NK-92 treated with Interleukin-12 subunit alpha and Interleukin-12 subunit beta, amount 100 ng/mL, for 24 hours (cell line): ENCODE measurements at regions not wholly inside any gene's neighbourhood (a gene's known extent, or its start where the extent isn't known, plus 50 kb on each side); places are given as distances from the start of the nearest gene placed in this dataset.
"Not testable (repeated sequence)": the region's sequence is repeated elsewhere in the genome, so short reads cannot be mapped to it uniquely, and the experiment has no call there.

Experiments
- DNase-seq: peaks from one replicate; lab custom pipeline; 2025; lab: John Stamatoyannopoulos, UW

DNA sequence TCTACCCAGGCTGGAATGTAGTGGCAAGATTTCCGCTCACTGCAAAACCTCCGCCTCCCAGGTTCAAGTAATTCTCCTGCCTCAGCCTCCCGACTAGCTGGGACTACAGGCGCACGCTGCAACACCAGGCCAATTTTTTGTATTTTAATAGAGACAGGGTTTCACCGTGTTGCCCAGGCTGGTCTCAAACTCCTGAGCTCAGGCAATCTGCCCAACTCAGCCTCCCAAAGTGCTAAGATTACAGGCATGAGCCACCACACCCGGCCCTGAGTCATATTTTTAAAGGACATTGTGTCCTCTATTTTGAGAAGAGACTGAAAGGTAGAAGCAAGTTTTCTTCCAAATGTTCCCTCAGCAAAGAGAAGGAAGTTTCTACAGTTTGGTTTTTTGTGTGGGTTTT lies 227.1 kb downstream of the KCTD12 start:
- not testable (repeated sequence) for DNase-seq

DNA sequence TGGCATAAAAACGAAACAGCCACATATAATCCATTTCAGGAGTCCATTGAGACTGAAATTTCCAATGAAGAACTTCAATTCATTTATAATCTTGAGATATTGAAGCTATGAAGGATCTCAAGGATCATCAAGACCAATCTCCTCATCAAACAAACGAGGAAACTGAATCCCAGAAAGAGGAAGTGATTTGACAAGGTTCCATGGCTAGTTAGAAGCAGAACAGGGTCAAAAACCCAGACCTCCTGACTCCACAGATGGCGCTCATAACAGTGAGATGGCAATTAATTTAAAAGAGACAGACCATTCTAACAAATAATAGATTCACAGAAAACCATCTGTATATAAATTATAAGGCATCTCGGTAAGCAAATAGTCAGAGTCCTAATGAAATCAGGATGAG lies 229.7 kb downstream of the KCTD12 start:
- no peak for DNase-seq

DNA sequence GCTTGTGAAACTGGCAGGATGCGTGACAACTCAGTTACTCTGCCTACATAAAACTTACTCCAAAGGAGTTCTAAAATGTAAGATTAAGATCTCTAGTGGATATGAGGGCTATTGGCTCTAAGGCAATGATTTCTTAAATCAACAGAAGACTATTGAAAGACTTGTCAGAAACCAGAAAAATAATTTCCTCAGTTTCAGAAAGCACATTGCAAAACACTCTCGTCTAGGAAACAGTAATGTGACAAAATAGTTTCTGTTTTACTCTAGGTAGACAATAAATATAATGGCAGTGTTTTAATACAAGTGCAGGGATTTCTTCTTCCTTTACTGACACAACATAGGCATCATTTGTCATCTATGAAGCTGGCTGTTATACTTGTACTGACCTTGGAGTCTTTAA lies 230.1 kb downstream of the KCTD12 start:
- DNase-seq: no peak

DNA sequence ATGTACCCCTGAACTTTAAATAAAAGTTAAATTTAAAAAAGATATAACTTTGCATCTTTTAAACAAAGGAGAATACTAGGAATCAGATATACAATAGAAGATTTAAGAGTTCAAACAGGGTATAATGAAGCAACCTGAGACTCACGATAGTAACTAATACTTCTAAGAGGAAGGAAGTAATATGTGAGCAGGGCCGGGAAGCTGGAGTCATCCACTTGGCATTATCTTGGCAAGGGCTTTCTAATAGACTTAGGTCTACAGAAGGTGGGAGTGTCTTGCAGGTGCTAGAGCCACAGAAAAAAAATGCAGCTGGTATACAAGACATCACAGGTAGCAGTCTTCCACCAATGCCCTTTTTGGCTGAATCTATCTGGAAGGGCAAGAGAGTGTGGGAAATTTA lies 231.9 kb downstream of the KCTD12 start:
- DNase-seq: no peak

DNA sequence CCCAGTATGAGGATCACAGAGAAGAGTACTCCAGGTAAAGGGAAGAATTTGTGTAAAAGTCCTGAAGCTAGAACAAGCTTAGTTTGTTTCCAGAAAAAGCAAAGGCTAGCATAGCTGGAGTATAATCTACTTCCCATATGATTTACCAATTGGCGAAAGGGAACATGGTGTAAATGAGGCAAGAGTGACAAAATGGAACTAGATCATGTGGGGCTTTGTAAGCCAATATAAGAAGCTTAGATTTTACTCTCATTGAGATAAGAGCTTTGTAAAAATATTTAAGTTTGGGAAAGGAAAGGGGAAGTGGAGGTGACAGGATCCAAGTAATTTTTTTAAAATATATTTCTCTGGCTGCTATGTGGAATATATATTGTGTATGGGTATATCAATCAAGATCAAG lies 234.9 kb downstream of the KCTD12 start:
- DNase-seq: no peak

DNA sequence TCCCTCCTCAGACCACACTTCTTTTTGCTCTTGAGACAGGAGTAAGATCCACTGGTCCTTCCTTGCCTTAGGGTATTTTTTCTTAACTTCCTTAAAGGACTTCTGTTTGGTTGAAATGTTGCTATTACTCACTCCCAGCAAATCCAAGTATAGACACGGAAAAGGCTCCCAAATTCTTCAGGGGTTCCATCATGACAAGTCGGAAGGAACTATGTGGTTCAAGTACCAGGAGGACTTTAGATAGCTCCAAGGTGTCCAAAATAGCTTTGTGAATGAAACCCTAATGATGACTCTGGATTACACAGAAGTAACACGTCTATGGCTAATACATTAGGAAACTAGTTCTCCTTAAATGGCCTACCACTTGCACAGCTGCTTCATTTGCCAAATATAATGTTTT lies 238.7 kb downstream of the KCTD12 start:
- no peak for DNase-seq

DNA sequence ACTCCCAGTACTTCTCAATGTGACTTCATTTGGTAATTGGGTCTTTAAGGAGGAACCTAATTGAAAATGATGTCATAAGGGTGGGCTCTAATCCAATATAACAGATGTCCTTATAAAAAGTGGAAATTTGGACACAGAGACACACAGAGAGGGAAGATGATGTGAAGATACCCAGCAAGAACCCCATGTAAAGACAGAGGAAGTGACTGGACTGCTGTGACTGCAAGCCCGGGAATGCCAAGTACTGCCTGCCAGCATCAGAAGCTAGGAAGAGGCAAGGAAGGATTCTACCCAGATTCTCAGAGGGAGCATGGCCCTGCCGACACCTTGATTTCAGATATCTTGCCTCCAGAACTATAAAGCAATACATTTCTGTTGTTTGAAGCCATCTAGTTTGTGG lies 239.3 kb downstream of the KCTD12 start:
- no peak for DNase-seq

DNA sequence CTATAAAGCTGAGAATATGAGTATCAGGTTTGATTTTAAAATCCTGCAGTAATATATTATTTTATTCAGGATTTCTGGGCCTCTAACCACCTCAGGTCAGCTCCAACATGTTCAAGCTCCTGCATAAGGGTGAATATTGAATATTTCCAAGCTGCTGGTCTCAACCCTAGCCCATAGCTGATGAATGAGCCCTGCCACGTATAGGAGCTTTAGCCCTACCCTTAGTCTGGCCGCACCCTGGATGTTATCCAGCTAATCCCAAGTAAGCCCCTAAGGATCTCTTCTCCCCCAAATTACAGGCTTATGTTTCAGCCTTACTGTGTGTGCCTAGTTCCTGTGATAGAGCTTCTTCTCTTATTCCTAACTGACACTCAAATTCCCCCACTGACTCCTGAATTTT lies 240.6 kb downstream of the KCTD12 start:
- DNase-seq: no peak

DNA sequence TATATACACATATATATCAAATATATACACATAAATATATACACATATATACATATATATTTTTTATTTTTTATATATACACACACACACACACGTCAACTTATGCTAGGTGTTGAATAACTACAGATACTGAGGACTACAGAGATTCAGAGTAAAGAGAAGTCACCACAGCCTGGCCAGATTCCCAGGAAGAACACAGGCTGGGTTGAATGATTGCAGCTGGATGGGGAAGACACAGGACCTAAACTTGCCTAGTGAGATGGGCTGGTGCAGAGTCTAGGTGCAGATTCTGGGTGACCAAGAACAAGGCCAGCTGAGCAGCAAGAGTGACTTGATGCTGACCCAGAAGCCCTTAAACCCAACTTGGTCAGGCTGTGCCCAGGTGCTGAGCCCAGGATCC lies 241.3 kb downstream of the KCTD12 start:
- DNase-seq: no peak

DNA sequence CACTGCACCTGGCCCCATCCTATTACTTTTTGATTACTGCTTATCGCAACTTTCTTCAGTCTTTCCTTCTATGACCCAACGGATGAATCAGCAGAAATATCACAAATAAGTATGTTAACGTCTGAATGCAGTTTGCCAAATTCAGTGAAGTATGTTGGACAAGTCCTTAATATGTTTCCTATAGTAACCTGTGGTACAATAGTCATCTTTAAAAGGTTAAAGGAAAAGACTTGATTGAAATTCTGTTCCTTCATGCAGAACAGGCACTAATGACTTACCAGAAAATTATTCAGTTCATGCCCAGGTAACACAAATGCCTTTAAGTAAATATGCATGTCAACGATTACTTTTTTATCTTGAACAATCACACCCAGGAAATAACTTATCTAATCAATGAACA lies 242.6 kb downstream of the KCTD12 start:
- no peak for DNase-seq

DNA sequence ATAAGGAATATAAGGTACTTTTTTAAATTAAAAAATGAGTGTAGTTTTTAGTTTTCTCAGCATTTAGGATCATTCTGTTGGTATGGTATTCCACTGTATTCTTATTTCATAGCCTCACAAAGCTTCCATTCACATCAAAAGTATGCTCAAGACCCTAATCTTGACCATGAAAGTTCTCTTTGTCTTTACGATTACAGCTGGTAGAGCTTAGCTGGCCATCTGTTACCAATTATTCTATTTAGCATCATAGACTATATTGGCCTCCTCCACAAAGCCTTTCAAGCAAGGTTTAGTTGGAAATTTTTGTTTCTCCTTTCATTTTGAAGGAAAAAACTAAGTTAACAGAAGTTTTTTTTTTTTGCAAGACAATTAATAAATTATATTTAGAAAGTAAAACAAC lies 245.1 kb downstream of the KCTD12 start:
- DNase-seq: no peak

DNA sequence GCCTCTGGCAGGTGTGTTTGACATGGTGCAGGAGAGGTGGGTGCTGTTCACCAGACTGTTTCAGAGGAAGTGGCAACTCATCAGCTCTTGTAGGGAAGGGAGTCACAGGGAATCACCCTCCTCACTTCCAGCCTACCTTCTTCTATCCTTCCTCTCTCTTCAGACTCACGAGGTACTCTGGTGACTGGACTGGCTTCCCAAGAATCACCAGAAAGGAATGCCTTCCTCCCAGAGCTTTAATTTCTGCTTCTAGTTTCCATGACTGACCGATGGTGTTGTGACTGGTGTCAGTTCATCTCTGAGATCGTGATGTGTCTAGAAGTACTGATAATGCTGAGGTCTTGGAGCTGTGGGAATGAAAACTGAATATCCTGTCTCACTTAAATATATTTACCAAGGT lies 247.3 kb downstream of the KCTD12 start:
- DNase-seq: no peak

DNA sequence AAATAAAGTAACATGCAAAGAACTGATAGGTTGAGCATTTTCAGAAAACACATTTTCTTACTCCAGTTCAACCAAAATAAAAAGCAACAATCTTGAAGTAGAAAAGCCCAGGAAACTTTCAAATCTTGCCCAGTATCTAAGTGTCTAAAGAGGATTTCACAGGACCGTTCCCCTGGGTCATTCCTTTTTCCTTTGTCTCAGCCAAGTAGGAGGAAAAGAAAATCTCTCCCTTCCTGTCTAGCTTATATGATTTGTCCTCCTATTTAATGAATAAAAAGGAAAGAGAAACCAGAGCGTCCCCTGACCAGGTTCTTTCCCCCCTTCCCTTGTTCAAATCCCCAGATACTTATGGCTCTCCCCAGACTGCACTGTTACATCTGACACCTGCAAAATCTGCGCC lies 248.0 kb downstream of the KCTD12 start:
- DNase-seq: no peak

DNA sequence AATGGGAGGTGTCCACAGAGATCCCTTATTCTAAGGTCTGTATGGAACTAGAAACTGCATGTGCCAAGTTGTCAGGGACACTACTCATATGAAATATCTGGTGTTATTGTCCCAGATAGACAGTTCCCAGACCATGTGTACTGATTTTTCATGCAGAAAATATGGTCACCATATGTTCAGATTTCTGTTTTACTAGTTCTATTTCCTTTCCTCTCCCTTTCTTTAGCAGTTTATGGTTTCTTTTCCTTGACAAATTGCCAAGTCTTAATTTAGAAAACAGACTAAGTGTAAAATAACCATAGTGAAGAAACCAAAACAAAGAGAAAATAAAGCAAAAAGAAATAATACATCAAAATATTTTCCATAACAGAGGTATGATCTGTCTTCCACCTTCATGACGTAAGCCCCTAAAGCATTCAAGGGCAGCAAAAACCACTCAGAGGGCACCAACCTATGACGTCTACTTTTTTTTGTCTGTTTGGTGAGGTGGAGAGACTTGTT lies 248.5 kb downstream of the KCTD12 start:
- no peak for DNase-seq

DNA sequence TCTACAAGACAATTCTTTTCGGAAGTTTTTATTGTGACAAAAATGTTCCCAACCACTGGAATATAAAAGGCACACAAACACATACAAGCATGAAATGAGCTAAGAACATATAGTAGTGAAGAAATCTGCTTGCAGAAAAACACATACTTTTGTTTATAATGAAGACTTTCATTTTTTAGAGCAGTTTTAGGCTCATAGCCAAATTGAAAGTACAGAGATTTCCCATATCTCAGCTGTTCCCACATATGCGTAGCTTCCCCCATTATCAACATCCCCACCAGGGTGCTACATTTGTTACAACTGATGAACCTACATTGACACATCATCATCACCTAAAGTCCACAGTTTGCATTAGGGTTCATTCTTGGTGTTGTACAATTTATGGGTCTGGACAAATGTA lies 249.4 kb downstream of the KCTD12 start:
- DNase-seq: no peak

DNA sequence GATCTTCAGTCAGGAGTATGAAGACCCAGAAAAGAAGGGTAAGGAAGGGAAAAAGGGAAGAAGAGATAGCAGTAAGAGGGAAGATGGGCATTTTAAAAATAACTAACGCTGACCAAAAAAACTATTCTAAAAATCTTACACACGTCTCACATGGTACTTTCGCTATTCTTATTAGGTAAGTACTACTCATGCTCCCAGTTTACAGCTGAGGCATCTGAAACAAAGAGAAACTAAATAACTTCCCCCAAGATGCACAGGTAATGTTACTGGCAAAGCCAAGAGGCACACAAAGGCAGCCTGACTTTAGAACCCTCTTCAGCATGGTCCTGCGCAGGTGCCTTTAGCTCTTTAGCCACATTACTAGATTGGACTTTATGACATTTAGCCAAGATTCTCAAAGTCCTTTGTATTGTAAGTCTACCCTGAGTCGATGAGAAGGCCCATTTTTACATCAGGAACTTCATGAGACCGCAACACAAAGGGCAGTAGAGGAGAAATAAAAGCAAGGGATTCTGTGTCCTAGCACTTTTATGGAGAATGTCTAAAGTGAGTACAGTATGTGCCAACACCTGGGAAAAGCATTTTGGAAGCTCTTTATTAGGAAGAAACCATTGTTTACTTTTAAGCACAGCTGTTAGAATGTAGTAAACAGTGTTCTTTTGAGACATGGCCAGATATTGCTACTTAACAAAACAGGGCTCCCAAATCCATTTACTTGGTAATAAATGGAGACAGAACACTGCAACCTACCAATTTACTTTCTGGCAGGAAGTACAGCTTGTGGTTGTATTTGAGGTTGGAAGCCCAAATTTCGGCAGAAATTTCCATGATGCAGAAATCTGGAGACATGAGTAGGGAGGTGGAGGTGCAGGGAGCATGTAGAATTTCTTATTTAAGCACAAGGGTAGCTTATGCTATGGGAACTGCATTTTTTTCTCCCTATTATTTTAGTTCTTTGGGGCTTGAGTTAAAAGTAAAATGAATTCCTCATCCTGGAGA lies 250.7 kb downstream of the KCTD12 start:
- DNase-seq: no peak

DNA sequence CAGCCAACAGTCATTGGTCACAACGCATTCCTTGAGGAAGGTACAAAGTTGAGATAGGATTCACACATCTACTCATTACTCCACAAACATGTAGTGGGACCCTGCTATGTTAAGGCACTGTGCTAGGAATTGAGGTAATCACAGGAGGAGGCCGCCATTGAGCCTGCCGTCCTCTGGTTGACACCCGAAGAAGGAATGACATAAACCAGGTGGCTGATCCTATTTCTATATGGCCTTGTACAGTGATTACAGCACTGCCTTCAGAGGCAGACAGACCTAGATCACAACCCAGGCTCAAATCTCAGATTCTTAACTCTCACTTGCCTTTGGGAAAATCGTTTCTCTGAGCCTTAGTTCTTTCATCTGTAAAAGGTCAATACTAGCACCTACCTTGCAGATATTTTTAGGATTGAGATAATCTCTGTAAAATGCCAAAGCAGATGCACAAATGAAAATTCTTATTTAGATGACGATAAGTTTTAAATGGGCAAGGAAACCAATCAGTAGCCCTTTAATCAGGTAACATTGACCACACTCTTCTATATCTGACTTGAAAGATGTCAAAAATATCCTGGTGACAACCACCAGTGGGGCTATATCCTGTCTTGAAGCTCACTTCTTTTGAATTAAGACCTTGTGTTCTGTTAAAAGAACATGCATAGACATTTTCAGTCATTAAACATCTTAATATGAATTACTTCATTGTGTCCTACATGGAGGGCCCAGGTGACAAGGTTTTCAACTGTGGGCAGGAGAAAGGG lies 251.6 kb downstream of the KCTD12 start:
- DNase-seq: no peak

DNA sequence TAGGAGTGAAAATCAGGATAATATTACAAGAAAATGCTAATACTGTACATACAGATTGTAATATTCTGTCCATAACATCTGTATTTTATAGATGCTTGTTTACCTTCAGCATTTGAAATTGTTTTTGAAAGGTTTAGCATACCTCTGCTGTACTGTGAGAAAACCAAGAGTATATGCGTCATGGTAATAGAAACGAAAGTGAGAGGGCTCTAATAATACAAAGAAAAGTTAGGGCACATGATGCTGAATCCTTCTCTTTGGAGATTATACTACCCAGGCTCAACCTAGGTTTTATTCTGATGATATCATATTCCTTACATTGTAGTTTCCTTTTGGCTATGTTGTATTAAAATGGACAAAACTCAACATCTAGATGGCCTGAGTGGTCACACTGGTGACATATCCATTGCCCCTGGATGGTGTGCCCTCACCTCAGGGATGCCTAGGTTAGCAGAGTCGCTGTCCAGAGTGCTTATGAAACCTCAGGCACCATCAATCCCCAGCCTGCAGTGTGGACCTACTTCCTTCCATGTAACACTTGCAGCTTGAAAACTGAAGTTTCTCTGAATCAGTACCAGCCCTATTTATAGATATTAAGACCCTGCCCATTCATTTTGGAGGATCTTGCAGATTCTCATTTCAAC lies 253.7 kb downstream of the KCTD12 start:
- no peak for DNase-seq

DNA sequence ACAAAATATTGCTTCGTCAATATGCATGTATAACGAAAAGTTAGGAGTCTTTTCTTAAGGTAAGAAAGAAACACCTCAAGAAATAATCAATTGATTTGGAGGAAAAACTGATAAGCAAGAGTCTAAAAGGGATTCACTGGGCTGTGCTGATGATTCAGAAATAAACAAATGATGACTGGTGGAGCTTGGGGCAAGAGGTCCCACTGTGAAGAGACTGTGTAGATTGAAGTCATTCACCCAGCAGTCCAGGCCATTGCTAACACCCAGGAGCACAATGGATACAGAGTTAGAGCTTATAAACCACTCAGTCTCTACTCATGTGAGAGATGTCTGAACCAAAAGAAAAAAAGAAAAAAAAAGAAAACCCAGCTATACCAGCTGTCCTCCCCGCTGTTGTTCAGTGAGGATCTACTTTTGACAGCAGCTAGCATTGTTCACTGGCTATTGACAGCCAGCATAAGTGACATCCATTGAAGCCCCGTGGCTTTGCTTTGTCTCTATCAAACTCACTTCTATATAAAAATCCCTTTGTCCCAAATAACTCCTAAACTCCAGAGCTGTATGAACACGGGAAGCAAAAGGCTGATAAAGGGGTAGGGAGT lies 255.5 kb downstream of the KCTD12 start:
- no peak for DNase-seq

DNA sequence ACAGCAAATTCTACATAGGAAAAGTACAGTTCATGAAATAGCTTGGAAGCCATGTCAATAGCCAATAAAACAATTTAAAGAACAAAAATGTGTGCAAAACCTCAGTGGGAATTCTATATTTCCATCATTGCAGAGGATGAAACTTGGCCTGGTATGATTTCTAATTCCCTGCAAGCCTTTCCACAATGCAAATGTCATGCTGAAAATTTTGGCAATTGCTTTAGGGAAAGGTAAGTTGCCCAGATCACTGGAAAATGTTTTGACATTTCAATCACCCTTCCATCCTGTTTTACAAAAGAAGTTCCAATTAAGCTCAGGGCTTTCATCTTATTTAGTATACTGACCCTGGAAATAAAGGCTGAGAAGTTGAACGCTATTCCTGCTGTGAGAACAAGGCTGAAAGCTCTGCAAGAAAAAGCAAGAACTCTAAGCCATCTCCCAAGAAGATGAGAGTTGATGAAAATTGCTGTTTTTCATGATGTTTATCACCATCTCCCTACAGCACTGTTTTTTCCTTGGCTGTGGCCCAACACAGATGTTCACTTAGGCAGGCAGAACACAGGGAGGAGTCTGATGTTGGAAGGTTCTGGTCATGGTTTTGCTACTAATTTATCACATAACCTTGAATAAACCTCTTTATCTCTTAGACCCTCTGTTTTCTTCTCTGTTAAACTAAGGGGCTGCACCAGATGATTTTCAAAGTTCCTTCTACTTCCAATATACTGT lies 263.7 kb downstream of the KCTD12 start:
- DNase-seq: no peak

DNA sequence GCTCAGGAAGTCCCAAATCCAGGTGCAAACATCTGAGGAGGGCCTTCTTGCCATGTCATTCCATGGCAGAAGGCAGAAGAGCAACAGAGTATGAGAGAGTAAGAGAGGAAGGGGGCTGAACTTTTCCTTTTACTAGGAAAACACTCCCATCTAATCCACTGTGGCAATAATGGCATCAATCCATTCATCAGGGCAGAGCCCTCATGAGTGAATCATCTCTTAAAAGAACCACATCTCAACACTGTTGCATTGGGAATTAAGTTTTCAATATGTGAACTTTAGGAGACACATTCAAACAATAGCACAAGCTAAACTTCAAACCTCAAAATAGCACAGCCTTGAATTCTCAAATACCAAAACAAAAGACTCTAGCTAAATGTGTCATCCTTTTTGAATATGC lies 264.5 kb downstream of the KCTD12 start:
- DNase-seq: no peak
